NCI-H2081 (cell line): ENCODE measurements at regions not wholly inside any gene's neighbourhood (a gene's known extent, or its start where the extent isn't known, plus 50 kb on each side); places are given as distances from the start of the nearest gene placed in this dataset.
"Not testable (repeated sequence)": the region's sequence is repeated elsewhere in the genome, so short reads cannot be mapped to it uniquely, and the experiment has no call there.

Experiments used
- DNase-seq, 2 experiments: peaks; one replicate each; lab custom pipeline; 2025; lab: John Stamatoyannopoulos, UW

DNA sequence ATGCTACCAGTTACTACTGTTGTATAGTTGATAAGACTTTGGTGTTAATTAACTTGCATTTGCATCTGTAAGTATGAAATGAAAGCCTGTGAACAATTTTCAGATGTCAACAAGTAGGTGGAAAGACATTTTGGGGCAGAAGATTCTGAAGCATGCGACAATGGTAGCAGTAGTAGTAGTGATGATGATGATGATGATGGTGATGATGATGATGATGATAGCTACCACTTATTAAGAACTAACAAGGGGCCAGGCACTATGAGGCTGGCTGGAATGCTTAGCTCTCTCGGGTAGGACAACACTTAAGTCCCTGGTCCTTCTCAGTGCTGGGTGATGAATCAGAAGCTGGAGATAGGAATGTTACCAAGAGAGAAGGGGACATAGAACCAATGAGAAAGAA, 333.4 kb upstream of the IL12A start:
- no peak for DNase-seq

DNA sequence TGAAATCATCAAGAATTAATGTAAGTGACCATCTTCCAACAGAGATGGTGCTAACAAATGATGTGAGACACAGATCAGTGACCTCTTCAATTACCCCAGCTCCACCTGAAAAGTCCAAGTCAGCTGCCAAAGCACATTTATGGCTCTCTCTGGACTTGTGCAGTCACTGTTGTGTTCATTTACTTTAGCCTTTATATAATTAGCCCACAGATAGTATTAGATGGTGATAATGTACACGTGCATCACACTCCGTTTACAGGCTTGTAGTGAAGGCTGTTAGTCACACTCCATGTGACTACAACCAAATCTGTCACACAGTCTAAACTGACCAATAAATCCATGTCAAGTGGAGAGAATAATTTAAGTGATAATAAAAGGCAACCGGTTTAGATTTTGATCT, 331.5 kb upstream of the IL12A start:
- no peak for DNase-seq

DNA sequence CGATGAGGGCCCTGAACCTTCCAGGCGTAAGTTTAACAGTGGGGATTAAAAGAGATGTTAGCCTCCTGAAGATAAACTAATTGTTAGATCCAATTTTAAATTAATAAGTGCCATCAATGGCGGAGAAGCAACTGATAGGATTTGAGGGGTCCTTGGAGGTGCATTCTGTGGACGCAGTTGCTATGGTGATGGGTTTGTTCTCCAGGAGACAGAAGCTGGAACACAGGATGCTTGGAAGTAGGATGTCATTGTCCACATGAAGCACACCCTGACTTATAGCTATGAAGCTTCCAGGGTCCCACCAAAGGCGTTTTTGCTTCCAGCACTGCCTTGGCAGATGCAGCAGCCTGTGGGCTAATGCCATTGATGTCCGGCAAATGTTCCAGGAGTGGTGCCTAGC, 331.0 kb upstream of the IL12A start:
- no peak for DNase-seq

DNA sequence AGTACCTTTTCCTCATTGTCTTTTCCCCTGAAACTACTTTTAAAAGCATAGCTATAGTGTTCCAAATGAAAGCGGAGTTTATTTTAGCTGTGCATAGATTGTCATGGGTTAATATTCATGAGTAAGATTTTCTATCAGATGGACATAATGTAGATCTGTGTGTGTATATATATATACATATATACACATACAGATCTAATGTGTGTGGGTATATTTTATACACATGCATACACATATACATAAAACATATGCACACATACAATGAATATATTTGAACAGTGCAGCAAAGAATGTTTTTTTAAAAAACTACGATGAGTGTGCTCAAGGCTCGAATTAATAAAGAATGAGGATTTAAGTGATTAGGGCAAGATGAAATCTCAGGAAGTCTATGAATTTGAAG, 328.3 kb upstream of the IL12A start:
- DNase-seq = no peak

DNA sequence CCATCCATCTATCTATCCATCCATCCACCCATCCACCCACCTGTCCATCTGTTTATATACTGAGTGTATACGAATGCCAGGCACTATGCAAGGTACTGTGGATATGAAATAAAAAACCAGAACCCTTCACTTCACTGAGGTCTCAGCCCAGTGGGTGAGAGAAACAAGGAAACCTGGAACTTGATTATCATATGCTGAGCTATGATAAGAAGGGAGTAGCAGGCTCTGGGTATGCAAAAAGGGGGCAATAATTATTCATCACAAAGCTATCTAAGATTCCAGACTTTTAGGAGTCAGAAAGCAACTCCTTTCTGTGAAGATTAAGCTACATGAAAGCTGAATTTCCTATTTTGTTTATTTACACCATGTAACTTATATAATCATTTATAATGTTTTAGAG, 327.7 kb upstream of the IL12A start:
- no peak for DNase-seq

DNA sequence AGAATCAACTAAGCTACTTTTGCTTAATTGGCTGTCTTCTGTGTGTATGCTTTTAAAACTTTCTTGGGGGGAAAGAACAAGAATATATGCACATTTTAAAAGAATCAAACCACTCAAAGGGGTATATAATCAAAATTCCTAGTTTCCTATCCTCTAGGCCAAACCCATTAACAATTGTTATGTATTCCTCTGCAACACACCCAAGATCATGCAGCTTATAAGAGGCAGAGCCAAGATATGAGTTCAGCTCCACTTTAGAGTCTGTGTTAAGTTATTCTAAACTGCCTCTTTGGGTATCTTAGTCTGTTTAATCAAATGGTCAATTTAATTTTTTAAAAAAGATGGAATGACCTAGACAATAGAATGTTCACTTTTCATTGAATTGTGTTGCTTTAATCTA, 326.1 kb upstream of the IL12A start:
- no peak for DNase-seq

DNA sequence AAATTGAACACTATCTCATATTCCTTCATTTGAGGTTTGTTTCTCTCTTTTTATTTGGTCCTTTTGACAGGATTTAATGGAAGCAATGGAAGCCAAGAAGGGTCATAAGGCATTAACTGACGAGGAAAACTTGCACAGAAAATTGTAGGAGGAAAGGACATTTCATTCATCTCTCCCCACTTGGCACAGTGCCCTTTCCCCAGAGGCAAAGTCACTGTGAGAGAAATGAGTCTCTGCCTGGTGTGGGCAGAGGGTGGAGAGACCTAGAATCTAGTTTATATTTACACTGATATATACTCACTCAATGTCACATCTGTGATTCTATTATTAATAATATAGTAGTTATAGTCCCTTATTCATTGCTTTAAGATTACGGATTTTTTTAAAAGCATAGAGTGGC, 324.6 kb upstream of the IL12A start:
- DNase-seq = peak; percentile 31 to 71

DNA sequence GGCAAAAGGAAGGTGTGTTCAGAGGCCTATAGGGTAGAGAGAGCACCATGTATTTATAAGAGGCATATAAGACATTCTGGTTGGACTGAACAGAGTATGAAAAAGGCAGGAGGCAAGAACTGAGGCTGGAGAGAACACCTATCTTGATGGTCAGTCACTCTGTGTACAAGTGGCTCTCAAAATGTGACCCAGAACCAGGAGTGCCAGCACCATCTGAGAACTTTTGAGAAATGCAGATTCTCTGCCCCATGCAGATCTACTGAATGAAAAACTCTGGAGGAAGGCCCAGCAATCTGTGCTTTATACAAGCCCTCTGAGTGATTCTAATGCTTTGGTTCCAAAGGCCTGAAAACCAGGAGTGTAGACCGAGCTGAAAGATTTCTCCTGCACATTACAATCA, 324.0 kb upstream of the IL12A start:
- no peak for DNase-seq

DNA sequence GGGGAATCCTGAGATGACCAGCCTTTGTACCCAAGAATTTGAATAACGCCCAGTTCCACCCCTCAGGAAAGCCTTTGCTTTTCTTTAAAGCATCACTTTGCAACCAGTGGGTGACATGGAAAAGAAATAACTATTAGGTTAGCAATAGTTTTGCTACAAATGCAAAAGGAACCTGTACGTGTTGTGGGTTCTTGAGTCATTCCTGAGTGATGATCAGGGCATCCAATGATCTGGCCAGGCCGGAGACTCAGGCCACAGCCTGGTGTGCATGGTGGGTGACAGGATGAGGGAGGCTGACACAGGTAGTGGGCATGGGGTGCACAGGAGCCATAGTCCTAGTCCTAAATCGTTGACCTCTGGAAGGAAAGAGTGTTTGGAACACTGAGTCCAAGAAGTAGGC, 321.4 kb upstream of the IL12A start:
- no peak for DNase-seq

DNA sequence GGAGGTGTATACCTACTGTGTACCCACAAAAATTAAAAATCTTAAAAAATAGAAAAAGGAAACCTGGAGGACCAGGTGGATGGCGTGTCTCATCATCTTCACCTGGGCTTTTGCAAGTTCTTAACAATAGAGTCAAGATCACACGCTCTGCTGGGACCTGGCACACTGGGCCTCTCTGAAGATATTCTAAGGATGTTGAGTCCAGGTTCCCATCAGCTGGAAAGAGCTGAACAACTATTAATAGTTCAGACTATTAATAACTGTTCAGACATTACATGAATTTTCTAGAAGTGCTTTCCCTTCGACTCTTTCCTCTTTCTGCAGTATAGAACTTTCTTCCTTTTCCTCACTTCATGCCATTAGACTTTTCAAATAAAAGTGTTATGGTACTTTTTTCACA, 320.2 kb upstream of the IL12A start:
- no peak for DNase-seq

DNA sequence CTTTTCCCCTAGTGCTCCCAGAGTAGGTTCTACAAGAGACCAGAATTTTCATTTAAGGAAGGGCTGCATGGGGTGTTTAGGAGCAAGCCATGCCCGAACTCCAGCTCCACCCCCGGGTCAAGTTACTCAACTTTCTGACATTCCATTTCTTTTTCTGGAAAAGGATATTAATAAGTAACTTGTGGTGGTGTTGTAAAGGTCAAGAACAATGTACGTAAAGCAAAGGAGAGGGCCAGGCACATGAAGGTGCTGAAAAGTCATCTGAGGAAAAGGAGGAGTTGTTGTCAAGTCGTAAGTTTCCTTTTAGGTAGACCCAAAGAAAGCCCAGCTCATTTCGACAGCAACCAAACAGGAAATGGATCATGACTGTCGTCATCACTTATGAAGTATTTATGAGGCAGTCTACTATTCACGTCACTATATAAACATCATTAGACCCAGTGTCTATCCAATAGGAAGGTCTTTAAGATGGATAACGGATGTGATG, 319.6 kb upstream of the IL12A start:
- no peak for DNase-seq

DNA sequence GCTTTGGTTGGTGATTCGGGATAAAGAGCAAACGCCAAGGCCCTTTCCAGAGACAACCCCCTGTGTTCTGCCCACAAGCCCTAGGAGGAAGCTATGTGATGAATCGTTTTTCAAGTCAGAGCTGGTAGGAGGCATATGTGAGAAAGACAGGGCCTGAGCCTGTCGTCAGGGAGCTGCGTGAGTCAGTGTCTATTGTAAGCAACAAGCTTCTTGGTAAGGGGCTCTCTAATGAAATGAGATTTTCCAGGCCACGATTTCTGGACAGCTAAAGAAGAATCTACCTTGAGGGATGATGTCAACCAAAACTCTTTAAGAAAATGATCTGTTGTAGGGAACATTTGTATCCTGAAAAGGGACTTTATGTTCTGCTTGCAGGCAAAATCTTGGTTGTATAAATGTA, 318.9 kb upstream of the IL12A start:
- DNase-seq = no peak

DNA sequence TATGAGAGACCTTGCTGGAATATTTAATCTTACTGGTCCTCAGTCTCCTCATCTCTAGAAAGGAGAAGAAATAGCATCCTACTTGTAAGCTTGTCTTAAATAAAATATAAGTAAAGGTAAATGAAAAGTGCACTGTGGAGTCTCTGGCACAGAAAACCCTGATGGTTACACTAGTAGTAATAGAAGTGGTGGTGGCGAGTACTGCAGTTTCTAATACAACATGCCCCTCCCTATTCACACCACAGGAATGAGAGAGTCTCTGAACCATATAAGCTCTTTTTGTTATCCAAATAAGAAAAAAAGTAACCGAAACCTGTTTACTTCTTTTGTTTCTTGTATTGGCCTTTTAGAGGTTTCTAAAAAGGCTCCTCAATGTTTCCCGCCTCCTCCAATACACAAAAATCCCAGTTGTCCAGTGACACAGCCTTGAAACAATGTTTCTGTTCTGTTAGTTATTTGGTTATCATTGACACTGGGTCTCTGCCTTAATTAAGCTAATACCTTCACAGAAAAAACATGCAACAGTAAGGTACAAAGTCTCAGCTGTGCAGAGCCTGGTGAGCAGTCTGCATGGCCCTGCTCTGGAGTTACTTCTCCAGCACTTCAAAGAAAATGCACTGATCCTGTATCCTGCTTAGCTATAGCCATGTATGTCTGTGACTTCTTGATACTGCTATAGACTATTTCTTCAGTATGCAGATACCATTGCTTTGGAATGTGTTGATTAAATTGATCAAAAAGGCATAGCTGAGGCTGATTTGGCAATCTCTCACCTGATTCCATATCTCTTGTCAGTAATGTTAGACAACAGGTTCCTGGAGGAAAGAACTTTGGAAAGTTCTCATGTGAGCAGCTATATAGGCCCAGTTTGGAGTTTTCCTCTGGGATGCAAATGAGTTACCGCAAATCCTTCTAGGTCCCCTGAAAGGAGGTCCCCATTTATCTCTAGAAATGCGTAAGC, 315.6 kb upstream of the IL12A start:
- no peak for DNase-seq

DNA sequence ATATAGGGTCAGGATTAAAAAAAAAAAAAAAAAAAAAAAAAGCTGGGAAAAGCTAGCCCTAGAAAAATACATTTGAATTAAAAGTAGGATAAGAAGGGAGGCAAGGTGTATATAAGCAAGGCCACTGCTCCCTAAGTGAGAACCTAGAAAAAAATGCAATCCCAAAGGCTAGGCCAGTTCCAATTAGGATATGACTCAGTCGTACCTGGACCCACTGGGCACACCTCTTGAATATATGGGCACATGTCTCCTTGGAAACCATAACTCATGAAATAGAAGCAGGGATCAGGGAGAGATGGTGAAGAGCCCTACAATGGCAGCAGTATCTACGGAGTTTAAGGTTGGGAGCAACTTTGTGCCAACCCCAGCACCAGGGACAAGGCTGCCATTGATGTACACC, 314.1 kb upstream of the IL12A start:
- no peak for DNase-seq

DNA sequence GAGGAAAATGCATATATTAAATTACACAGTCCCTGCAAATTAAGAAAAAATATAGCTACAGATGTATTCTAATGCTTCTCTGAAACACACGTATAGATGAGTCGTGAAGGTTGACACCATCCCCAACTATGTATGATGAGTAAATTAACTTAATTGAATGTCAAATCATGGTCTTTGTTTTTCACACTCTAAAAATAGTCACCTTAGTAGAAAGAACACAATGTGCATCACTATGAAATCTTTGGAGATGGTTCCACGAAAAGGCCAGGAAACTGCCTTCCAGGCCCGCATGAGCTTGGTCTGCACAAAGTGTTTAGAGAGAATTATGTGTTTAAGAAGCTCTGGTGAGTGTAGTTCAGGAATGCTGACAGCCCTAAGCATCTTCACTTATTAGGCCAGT, 313.4 kb upstream of the IL12A start:
- no peak for DNase-seq

DNA sequence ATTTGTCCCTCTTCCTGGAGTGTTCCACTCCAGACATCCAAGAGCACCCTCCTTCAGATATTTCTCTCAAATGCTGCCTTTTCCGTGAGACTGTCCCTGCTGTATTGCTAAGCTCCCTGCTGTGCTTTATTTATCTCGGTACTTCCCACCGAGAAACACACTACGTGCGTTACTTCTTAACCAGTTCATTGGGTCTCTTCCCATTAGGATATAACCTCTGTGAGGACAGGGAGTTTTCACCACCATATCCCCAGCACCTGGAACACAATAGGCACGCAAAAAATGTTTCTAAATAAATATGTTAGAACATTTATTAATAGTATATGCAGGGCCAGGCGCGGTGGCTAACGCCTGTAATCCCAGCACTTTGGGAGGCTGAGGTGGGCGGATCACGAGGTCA, 308.7 kb upstream of the IL12A start:
- no peak for DNase-seq

DNA sequence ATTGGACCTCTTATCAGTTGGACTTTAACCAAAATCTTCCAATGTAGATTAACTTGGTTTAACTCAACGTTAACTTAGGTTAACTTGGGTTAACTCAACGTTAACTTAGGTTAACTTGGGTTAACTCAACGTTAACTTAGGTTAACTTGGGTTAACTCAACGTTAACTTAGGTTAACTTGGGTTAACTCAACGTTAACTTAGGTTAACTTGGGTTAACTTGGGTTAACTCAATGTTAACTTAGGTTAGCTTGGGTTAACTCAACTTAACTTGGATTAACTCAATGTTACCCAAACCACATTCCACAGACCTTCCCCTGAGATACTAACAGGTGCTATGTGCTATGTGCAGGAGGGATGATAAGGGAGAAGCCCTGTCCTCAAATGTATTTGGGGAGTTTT, 306.9 kb upstream of the IL12A start:
- not testable (repeated sequence) for DNase-seq

DNA sequence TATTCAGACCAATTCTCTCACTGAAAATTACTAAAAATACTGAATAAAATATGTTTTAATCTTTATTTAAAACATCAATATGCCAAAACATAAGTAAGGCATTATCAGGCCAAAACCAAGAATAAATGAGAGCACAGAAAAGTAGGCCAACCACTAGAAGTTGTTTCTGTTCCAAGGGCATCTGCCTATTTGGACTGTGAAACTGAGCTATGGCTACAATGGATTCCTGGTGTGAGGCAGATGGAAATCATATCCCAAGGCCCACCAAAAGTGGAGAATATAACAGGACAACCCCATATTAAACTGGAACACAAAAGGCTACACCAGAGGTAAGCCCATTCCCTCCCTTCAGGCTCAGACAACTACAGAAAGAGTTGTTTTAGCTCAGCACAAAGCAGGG, 302.8 kb upstream of the IL12A start:
- DNase-seq = no peak

DNA sequence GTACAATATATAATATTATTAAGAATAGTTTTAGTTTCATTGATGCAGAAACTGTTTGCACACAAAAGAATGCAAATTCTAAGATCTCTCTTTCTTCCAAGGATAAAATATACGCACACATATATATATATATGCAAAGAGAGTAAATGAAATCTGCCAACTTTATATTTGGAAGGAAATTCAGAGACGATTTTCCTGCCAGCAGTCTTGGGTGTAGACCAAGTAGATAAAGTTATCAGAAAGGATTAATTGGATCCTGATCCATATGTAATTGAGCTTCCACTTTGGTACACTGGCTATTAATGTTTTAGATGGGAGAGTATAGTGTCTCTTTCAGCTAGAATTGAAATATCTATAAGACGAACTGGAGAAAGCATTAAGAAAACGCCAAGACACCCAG, 295.4 kb upstream of the IL12A start:
- DNase-seq = no peak

DNA sequence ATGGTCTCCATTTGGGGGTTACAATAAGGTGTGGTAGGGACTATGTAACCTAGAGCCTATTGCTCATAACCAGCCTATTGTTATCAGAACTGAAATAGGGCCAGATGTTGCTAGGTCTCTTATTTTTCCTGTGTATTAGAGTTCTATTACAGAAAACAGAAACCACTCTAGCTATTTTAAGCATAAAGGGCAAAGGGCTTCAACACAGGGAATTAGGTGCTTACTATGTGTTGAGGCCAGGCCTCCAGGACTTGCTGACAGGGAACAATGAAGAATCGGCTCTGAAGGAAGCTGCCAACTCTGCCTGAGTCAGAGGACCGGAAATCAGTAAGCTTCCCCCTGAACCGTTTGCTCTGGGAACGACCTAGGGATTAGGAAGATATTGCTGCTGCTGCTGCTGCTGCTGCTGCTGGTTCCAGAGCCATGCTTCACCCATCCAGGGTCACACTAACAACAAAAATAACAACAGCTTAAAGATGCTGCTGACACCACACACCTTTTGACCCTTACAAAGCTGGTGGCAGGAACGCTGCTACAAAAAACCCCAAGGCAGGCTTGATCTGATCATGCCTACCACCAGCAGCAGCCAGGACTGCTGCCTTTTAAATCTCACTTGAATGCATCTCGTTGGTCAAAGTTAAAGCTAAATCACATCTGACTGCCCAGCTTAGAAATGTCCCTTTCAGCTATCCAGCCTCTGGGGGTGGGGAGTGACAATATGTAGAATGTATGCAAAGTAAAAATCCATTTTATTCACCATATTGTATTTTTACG, 276.9 kb upstream of the IL12A start:
- DNase-seq = no peak

DNA sequence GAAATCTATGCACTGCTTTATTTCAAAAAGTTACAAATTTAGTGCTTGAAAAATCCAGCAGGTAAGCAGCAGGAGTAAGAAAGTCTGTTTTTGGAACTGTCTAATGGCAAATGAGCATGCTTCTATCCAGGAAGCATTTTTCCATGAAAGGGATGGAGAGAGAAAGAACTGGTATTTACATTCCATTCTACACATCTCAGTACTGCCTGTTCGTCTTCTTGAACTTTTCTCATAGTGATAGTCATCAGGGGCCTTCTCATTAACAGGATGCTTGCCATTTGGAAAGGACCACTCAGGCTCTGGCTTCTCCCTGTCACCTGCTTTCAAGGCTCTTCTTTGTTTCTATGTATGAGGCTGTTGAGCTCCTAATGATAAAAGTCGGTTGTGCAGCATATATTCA, 267.3 kb upstream of the IL12A start:
- no peak for DNase-seq

DNA sequence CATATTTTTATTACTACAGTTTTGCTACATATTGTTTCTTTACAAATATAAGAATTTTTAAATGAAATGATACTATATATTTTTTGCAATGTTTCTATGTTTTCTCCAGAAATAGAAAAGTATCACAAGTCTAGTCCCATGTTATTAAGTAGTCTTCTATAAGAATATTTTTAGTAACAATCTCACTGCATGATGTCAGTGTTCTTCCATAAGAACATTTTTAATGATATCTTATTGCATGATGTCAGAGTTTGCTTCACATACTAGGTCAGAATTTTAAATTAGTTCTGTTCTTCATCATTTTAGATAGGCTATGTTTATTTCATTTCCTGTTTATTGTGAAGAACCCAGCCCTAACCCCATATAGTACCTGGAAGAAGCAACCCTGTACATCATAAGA, 265.3 kb upstream of the IL12A start:
- DNase-seq = no peak

DNA sequence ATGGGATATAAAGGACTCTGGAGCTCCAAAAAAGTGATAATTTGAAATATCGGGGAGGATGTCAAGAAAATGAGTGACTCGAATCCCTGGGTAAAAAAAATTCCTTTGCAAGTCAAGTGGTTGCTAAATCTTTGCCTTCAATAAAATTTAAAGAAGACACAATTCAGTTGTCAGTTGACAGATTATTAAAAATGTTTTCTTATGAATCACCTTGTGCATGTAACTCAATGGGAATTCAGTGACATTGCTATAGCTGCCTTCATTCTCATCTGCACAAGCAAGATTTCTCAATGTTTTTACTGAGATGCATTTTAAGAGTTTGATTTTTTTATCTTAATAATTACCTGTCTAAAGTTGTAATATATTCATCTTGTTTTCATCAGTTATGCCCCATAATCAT, 264.0 kb upstream of the IL12A start:
- no peak for DNase-seq
